K562 (cell line): ENCODE measurements at regions not wholly inside any gene's neighbourhood (a gene's known extent, or its start where the extent isn't known, plus 50 kb on each side); places are given as distances from the start of the nearest gene placed in this dataset.

Source experiments
- CTCF ChIP-seq, 3 experiments: IDR thresholded peaks in 2 of 3; conservative IDR thresholded peaks in 1 of 3; 2 replicates each; pipeline ENCODE4 v1.5.1; 2011 to 2012; ENCODE audit warnings: low read length in 3 of 3, mild to moderate bottlenecking in 3 of 3, control low read depth in 2 of 3, improper control_type of control experiment in 1 of 3, inconsistent platforms in 1 of 3, low read depth in 1 of 3, mixed read lengths in 1 of 3, moderate library complexity in 1 of 3; ENCODE audit not compliant: insufficient read depth in 2 of 3
- EP400 ChIP-seq: fragments of 450-650 bp; IDR thresholded peaks from 2 replicates; pipeline ENCODE4 v1.6.1; 2017; ENCODE audit warnings: antibody characterized with exemption, mild to moderate bottlenecking, moderate library complexity
- ETS2 ChIP-seq: IDR thresholded peaks from 2 replicates; pipeline ENCODE4 v1.6.1; 2016; ENCODE audit warnings: borderline replicate concordance, missing genetic modification characterization, mild to moderate bottlenecking, moderate library complexity, missing compliant biosample characterization; ENCODE audit not compliant: poor library complexity, severe bottlenecking
- NCOA2 ChIP-seq, 2 experiments: fragments of 450-650 bp; IDR thresholded peaks; 2 replicates each; pipeline ENCODE4 v1.6.1; 2018; ENCODE audit warnings: mild to moderate bottlenecking in 2 of 2, moderate library complexity in 1 of 2; ENCODE audit not compliant: partially characterized antibody in 2 of 2
- POLR2AphosphoS5 ChIP-seq: IDR thresholded peaks from 2 replicates; pipeline ENCODE4 v1.6.1; 2011; ENCODE audit warnings: mild to moderate bottlenecking, low read depth, low read length, moderate library complexity; ENCODE audit not compliant: control insufficient read depth, insufficient read depth
- SRSF3 ChIP-seq: fragments of 200-400 bp; formaldehyde crosslinking; IDR thresholded peaks from 2 replicates; pipeline ENCODE4 v1.6.1; 2016; ENCODE audit warnings: mild to moderate bottlenecking, low read length, moderate library complexity; ENCODE audit not compliant: insufficient read depth

DNA sequence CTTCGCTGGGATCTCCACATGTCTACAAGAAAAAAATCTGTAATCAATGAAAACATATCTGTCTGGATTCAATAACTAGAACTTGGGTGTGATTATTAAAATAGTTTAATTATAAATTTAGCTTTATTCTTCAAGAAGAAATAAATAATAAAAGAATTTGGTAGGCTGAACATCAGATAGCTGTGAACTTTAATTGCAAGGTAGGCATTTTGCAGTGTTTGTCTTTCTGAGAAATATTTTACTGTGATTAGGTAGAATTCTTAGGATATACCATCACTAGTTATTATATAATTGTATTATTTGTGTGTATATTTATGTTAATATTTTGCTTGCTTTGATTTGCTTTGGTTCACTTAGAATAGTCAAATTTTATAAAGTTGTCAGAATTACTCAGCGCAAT is 409.4 kb downstream of the PCDH18 start:
- no peak for TF ChIP-seq CTCF (IDR thresholded peaks at IDR 0.05 in 2 of 3, conservative IDR thresholded peaks at IDR 0.05 in 1 of 3; ENCODE audit: insufficient read depth in 2 of 3, low read depth in 1 of 3, low read length in 3 of 3)
- TF ChIP-seq SRSF3, result no peak
- TF ChIP-seq EP400, result no peak
- TF ChIP-seq POLR2AphosphoS5, result no peak
- no peak for TF ChIP-seq ETS2 (tag)
- no peak for TF ChIP-seq NCOA2 (IDR thresholded peaks at IDR 0.05; ENCODE audit: partially characterized antibody in 2 of 2)
